DND-41 (cell line): ENCODE measurements at regions not wholly inside any gene's neighbourhood (a gene's known extent, or its start where the extent isn't known, plus 50 kb on each side); places are given as distances from the start of the nearest gene placed in this dataset.

Experiments
- ATAC-seq: fragments of 200-7000 bp; cut with Tn5 transposase; 3 replicates; pipeline ENCODE4 v1.9.1; 2021; ENCODE audit warnings: low read depth; ENCODE audit not compliant: insufficient read depth
- DNase-seq: peaks from one replicate; pipeline ENCODE4 v3.0.0-alpha.2; 2020
- H2AFZ ChIP-seq: 2 replicates; pipeline ENCODE4 v1.6.0; 2012; ENCODE audit warnings: low read depth, low read length
- H3K27ac ChIP-seq: 2 replicates; pipeline ENCODE4 v1.5.1; 2012; ENCODE audit warnings: low read length, inconsistent platforms
- H3K27me3 ChIP-seq: fragments of 200-600 bp; sonication (generic); 2 replicates; pipeline ENCODE4 v1.6.0; 2012; ENCODE audit warnings: low read length, mild to moderate bottlenecking, inconsistent platforms; ENCODE audit not compliant: insufficient read depth, poor library complexity
- H3K36me3 ChIP-seq: 2 replicates; pipeline ENCODE4 v1.5.1; 2012; ENCODE audit warnings: low read length, inconsistent platforms; ENCODE audit not compliant: insufficient read depth
- H3K4me1 ChIP-seq: 2 replicates; pipeline ENCODE4 v1.5.1; 2012; ENCODE audit warnings: mild to moderate bottlenecking, low read length; ENCODE audit not compliant: insufficient read depth
- H3K4me2 ChIP-seq: 2 replicates; pipeline ENCODE4 v1.6.0; 2012; ENCODE audit warnings: mild to moderate bottlenecking, moderate library complexity, low read length, inconsistent platforms; ENCODE audit not compliant: insufficient read depth
- H3K4me3 ChIP-seq, 2 experiments: fragments of 200-600 bp in 1 of 2; shearing (Covaris generic) in 1 of 2; 2 replicates each; pipeline ENCODE4 v1.5.1; 2012 to 2016; ENCODE audit warnings: inconsistent platforms in 2 of 2, low read length in 2 of 2, mild to moderate bottlenecking in 2 of 2, low read depth in 1 of 2, moderate library complexity in 1 of 2
- H3K79me2 ChIP-seq: 2 replicates; pipeline ENCODE4 v1.6.0; 2012; ENCODE audit warnings: low read length, inconsistent platforms; ENCODE audit not compliant: insufficient read depth
- H3K9ac ChIP-seq: 2 replicates; pipeline ENCODE4 v1.6.0; 2012; ENCODE audit warnings: low read depth, mild to moderate bottlenecking, inconsistent platforms, low read length, moderate library complexity
- H3K9me3 ChIP-seq: 2 replicates; pipeline ENCODE4 v1.5.1; 2012; ENCODE audit warnings: low read length, moderate library complexity, mild to moderate bottlenecking, inconsistent platforms; ENCODE audit not compliant: insufficient read depth, severe bottlenecking
- H4K20me1 ChIP-seq: 2 replicates; pipeline ENCODE4 v1.6.0; 2012; ENCODE audit warnings: low read length; ENCODE audit not compliant: insufficient read depth
- CTCF ChIP-seq: IDR thresholded peaks from 2 replicates; pipeline ENCODE4 v1.5.1; 2012; ENCODE audit warnings: borderline replicate concordance, low read length, moderate library complexity, mild to moderate bottlenecking; ENCODE audit not compliant: poor library complexity, severe bottlenecking; ENCODE audit errors: extremely low read depth
- EZH2 ChIP-seq: IDR thresholded peaks from 3 replicates; pipeline ENCODE4 v1.6.1; 2012; ENCODE audit warnings: borderline replicate concordance, low read depth, mild to moderate bottlenecking, moderate library complexity, low read length, inconsistent platforms; ENCODE audit not compliant: severe bottlenecking

DNA sequence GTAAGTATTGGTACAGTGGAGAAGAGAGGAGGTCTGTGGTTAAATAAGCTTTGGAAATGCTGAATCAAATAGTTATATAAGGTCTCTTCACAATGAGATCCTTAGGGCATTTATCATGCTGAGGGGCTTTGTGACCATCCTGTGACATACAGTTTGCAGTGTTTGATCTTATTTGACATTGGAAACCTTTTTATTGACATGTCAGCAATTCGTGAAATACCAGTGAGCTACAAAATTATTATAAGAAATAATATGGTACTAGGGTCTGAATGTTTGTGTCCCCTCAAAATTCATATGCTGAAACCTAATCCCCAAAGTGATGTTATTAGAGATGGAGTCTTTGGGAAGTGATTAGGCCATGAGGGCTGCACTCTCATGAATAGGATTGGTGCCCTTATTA lies 98.4 kb downstream of the MID1IP1 start:
- Histone ChIP-seq H3K4me2 (no peak overlapping the region), H2AFZ (no peak overlapping the region), H3K36me3 (no peaks in the 10 kb centered on the region), H3K27me3 (no peaks in the 10 kb centered on the region), H4K20me1 (no peaks in the 10 kb centered on the region), H3K27ac (no peak overlapping the region), H3K4me1 (peaks cover 25% of the 10 kb centered on the region), H3K9me3 (no peaks in the 10 kb centered on the region), H3K79me2 (no peaks in the 10 kb centered on the region), H3K9ac (no peak overlapping the region), H3K4me3 (no peak overlapping the region)
- no peak for ATAC-seq
- no peak for TF ChIP-seq EZH2
- no peak for DNase-seq

DNA sequence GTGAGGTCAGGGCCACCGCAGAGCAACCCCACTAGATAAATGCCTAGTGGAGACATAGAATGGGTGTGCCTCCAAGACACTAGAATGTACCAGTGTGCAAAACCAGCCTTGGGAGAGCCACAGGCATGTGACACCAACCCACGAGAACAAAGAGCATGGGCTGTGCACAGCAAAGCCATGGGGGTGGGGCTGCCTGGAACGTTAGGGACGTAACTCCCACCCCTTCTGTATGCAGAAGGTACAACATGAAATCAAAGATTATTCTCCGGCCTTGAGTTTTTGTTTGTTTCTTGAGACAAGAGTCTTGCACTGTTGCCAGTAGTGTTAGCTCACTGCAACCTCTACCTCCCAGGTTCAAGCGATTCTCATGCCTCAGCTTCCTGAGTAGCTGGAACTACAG lies 99.5 kb downstream of the MID1IP1 start:
- Histone ChIP-seq H2AFZ (no peak overlapping the region), H3K27ac (no peak overlapping the region), H3K4me2 (no peak overlapping the region), H4K20me1 (no peaks in the 10 kb centered on the region), H3K9ac (no peak overlapping the region), H3K4me3 (no peak overlapping the region), H3K4me1 (peaks cover 25% of the 10 kb centered on the region), H3K9me3 (no peaks in the 10 kb centered on the region), H3K27me3 (no peaks in the 10 kb centered on the region), H3K36me3 (no peaks in the 10 kb centered on the region), H3K79me2 (no peaks in the 10 kb centered on the region)
- TF ChIP-seq CTCF (no peak), EZH2 (no peak)
- no peak for ATAC-seq
- DNase-seq = no peak

GRCh38 chrX:38902972-38903492 lies 101.8 kb downstream of the MID1IP1 start:
- DNase-seq = no peak
- Histone ChIP-seq H3K4me3 (no peak overlapping the region), H2AFZ (no peak overlapping the region)

GRCh38 chrX:38916801-38917200 lies 115.5 kb downstream of the MID1IP1 start:
- no peak overlapping the region for H3K4me2 ChIP-seq
- H3K4me3 ChIP-seq = no peak overlapping the region
- ATAC-seq (no peak; the same call in 2 of the 3 replicates), DNase-seq (no peak)
- TF ChIP-seq CTCF = no peak
- TF ChIP-seq EZH2 = no peak
- no peak overlapping the region for H3K27ac ChIP-seq
- H4K20me1 ChIP-seq = no peaks in the 10 kb centered on the region
- H2AFZ ChIP-seq = no peak overlapping the region
- H3K9me3 ChIP-seq = no peaks in the 10 kb centered on the region
- H3K36me3 ChIP-seq = no peaks in the 10 kb centered on the region
- H3K79me2 ChIP-seq = no peaks in the 10 kb centered on the region
- H3K4me1 ChIP-seq = no peaks in the 10 kb centered on the region
- H3K9ac ChIP-seq = no peak overlapping the region
- H3K27me3 ChIP-seq = no peaks in the 10 kb centered on the region

More at GRCh38 chrX:38902972-38903492, 101.8 kb downstream of the MID1IP1 start:
- Histone ChIP-seq H3K36me3 (no peaks in the 10 kb centered on the region), H3K9ac (no peak overlapping the region), H3K4me1 (peaks cover 12% of the 10 kb centered on the region), H3K9me3 (no peaks in the 10 kb centered on the region), H3K27me3 (no peaks in the 10 kb centered on the region), H3K27ac (no peak overlapping the region), H3K4me2 (no peak overlapping the region), H3K79me2 (no peaks in the 10 kb centered on the region), H4K20me1 (no peaks in the 10 kb centered on the region)
- ATAC-seq = no peak
- TF ChIP-seq EZH2 (no peak), CTCF (no peak)
